Adipocyte (in vitro differentiated cells): ENCODE measurements at regions not wholly inside any gene's neighbourhood (a gene's known extent, or its start where the extent isn't known, plus 50 kb on each side); places are given as distances from the start of the nearest gene placed in this dataset.
A peak's percentile ranks its signal among the peaks of the same experiment; 100 is the strongest.

ENCODE experiments used
- DNase-seq: peaks from one replicate; pipeline ENCODE4 v3.0.0-alpha.2; 2015; ENCODE audit warnings: low read depth
- H3K27me3 ChIP-seq: replicated peaks from 2 replicates; pipeline ENCODE4 v1.7.0; 2013; ENCODE audit warnings: mild to moderate bottlenecking, low read length, moderate library complexity; ENCODE audit not compliant: control insufficient read depth, insufficient read depth
- H3K36me3 ChIP-seq: 2 replicates; pipeline ENCODE4 v1.7.0; 2013; ENCODE audit warnings: low read length, mild to moderate bottlenecking, moderate library complexity; ENCODE audit not compliant: control insufficient read depth, insufficient read depth, severe bottlenecking
- H3K4me1 ChIP-seq: 2 replicates; pipeline ENCODE4 v1.7.0; 2013; ENCODE audit warnings: mild to moderate bottlenecking, low read length, moderate library complexity; ENCODE audit not compliant: control insufficient read depth, insufficient read depth
- H3K4me3 ChIP-seq: 2 replicates; pipeline ENCODE4 v1.7.0; 2013; ENCODE audit warnings: mild to moderate bottlenecking, low read length, moderate library complexity
- H3K9ac ChIP-seq: 2 replicates; pipeline ENCODE4 v1.7.0; 2013; ENCODE audit warnings: mild to moderate bottlenecking, low read length, moderate library complexity
- H3K9me3 ChIP-seq: 2 replicates; pipeline ENCODE4 v1.7.0; 2013; ENCODE audit warnings: mild to moderate bottlenecking, low read length, moderate library complexity; ENCODE audit not compliant: control insufficient read depth

GRCh38 chr7:132072873-132073272, 503.4 kb downstream of the PLXNA4 start:
- no peak overlapping the region for H3K9ac ChIP-seq

GRCh38 chr7:132072165-132072564, 504.1 kb downstream of the PLXNA4 start:
- peaks cover 10% of the 10 kb centered on the region for H3K4me1 ChIP-seq
- H3K9me3 ChIP-seq: no peaks in the 10 kb centered on the region
- H3K4me3 ChIP-seq: no peak overlapping the region
- H3K9ac ChIP-seq: no peak overlapping the region
- H3K27me3 ChIP-seq: peaks cover 22% of the 10 kb centered on the region
- no peaks in the 10 kb centered on the region for H3K36me3 ChIP-seq
- no peak for DNase-seq

More at GRCh38 chr7:132072873-132073272, 503.4 kb downstream of the PLXNA4 start:
- Histone ChIP-seq H3K4me1 (peaks cover 10% of the 10 kb centered on the region), H3K4me3 (no peak overlapping the region), H3K27me3 (peaks cover 24% of the 10 kb centered on the region), H3K9me3 (no peaks in the 10 kb centered on the region), H3K36me3 (no peaks in the 10 kb centered on the region)
- no peak for DNase-seq

GRCh38 chr7:132069306-132069705, 507.0 kb downstream of the PLXNA4 start:
- Histone ChIP-seq H3K9me3 (no peaks in the 10 kb centered on the region), H3K4me3 (no peak overlapping the region), H3K4me1 (peaks cover 31% of the 10 kb centered on the region), H3K9ac (no peak overlapping the region), H3K36me3 (no peaks in the 10 kb centered on the region), H3K27me3 (no peaks in the 10 kb centered on the region)
- DNase-seq: no peak

- peak; percentile 59 for DNase-seq
- H3K9me3 ChIP-seq: no peaks in the 10 kb centered on the region
- no peaks in the 10 kb centered on the region for H3K27me3 ChIP-seq
- peak overlapping the region; percentile 33 for H3K9ac ChIP-seq
- peak overlapping the region; percentile 15 for H3K4me3 ChIP-seq
- H3K36me3 ChIP-seq: no peaks in the 10 kb centered on the region
- H3K4me1 ChIP-seq: peaks cover 33% of the 10 kb centered on the region
Measured at GRCh38 chr7:132066761-132067171, 509.5 kb downstream of the PLXNA4 start.

GRCh38 chr7:132065989-132066603, 509.7 kb upstream of the PODXL start:
- DNase-seq: peak; percentile 18
- Histone ChIP-seq H3K9ac (peak overlapping the region; percentile 33), H3K4me3 (peak overlapping the region; percentile 15), H3K36me3 (no peaks in the 10 kb centered on the region), H3K27me3 (no peaks in the 10 kb centered on the region), H3K9me3 (no peaks in the 10 kb centered on the region), H3K4me1 (peaks cover 38% of the 10 kb centered on the region)

- no peaks in the 10 kb centered on the region for H3K36me3 ChIP-seq
- H3K9me3 ChIP-seq: no peaks in the 10 kb centered on the region
- peak; percentile 96 for DNase-seq
- no peak overlapping the region for H3K4me3 ChIP-seq
- no peaks in the 10 kb centered on the region for H3K27me3 ChIP-seq
- H3K4me1 ChIP-seq: peaks cover 38% of the 10 kb centered on the region
- peak overlapping the region; percentile 33 for H3K9ac ChIP-seq
Measured at GRCh38 chr7:132065193-132065988, 509.0 kb upstream of the PODXL start.

GRCh38 chr7:132063800-132064199, 507.4 kb upstream of the PODXL start:
- H3K4me1 ChIP-seq: peaks cover 38% of the 10 kb centered on the region

GRCh38 chr7:132061937-132062336, 505.5 kb upstream of the PODXL start:
- H3K36me3 ChIP-seq: no peaks in the 10 kb centered on the region
- no peak for DNase-seq
- H3K9me3 ChIP-seq: no peaks in the 10 kb centered on the region
- H3K4me3 ChIP-seq: no peak overlapping the region
- H3K9ac ChIP-seq: no peak overlapping the region
- H3K27me3 ChIP-seq: no peaks in the 10 kb centered on the region
- peaks cover 31% of the 10 kb centered on the region for H3K4me1 ChIP-seq

More at GRCh38 chr7:132063800-132064199, 507.4 kb upstream of the PODXL start:
- no peak for DNase-seq
- Histone ChIP-seq H3K9me3 (no peaks in the 10 kb centered on the region), H3K36me3 (no peaks in the 10 kb centered on the region), H3K4me3 (no peak overlapping the region), H3K9ac (no peak overlapping the region), H3K27me3 (no peaks in the 10 kb centered on the region)

GRCh38 chr7:132059141-132059540, 502.7 kb upstream of the PODXL start:
- no peak overlapping the region for H3K4me3 ChIP-seq
- no peaks in the 10 kb centered on the region for H3K36me3 ChIP-seq
- H3K27me3 ChIP-seq: no peaks in the 10 kb centered on the region
- H3K4me1 ChIP-seq: peaks cover 13% of the 10 kb centered on the region
- H3K9ac ChIP-seq: no peak overlapping the region
- H3K9me3 ChIP-seq: no peaks in the 10 kb centered on the region
- DNase-seq: no peak

GRCh38 chr7:132055336-132056120, 499.1 kb upstream of the PODXL start:
- no peaks in the 10 kb centered on the region for H3K4me1 ChIP-seq
- H3K9ac ChIP-seq: no peak overlapping the region
- DNase-seq: no peak
- no peaks in the 10 kb centered on the region for H3K36me3 ChIP-seq
- peaks cover 7% of the 10 kb centered on the region for H3K27me3 ChIP-seq
- no peaks in the 10 kb centered on the region for H3K9me3 ChIP-seq
- no peak overlapping the region for H3K4me3 ChIP-seq

GRCh38 chr7:132053871-132054270, 497.4 kb upstream of the PODXL start:
- DNase-seq: no peak
- Histone ChIP-seq H3K4me3 (no peak overlapping the region), H3K9me3 (no peaks in the 10 kb centered on the region)

More at GRCh38 chr7:132053871-132054270, 497.4 kb upstream of the PODXL start:
- Histone ChIP-seq H3K4me1 (no peaks in the 10 kb centered on the region), H3K36me3 (no peaks in the 10 kb centered on the region), H3K27me3 (peaks cover 7% of the 10 kb centered on the region), H3K9ac (no peak overlapping the region)
